Gastroesophageal sphincter (tissue), 3 donors: ENCODE measurements at regions not wholly inside any gene's neighbourhood (a gene's known extent, or its start where the extent isn't known, plus 50 kb on each side); places are given as distances from the start of the nearest gene placed in this dataset.

Source experiments
- CTCF ChIP-seq, 4 experiments: fragments of 200-600 bp in 2 of 4; fragments of 450-650 bp in 2 of 4; sonication (generic) in 1 of 4; IDR thresholded peaks; one replicate each; pipeline ENCODE4 v1.5.1; 2017 to 2019; ENCODE audit warnings: antibody characterized with exemption in 4 of 4, mild to moderate bottlenecking in 2 of 4, moderate library complexity in 2 of 4
- POLR2A ChIP-seq, 2 donors: fragments of 450-650 bp; IDR thresholded peaks; one replicate each; pipeline ENCODE4 v1.6.1; 2017; ENCODE audit warnings: antibody characterized with exemption in 2 of 2, mild to moderate bottlenecking in 2 of 2, moderate library complexity in 1 of 2

- TF ChIP-seq CTCF (IDR thresholded peaks at IDR 0.05) (no peak), POLR2A (IDR thresholded peaks at IDR 0.05) (no peak)
Measured at GRCh38 chr16:22645868-22646267, 135.2 kb downstream of the NPIPB5 start.
